Loucy (cell line): ENCODE measurements at regions not wholly inside any gene's neighbourhood (a gene's known extent, or its start where the extent isn't known, plus 50 kb on each side); places are given as distances from the start of the nearest gene placed in this dataset.

ENCODE experiments used
- CTCF ChIP-seq: fragments of 200-600 bp; sonication (generic); conservative IDR thresholded peaks from 2 replicates; pipeline ENCODE4 v1.5.1; 2014; ENCODE audit warnings: mild to moderate bottlenecking, antibody characterized with exemption, low read length
- EZH2phosphoT487 ChIP-seq: fragments of 200-600 bp; IDR thresholded peaks from 2 replicates; pipeline ENCODE4 v1.6.1; 2018; ENCODE audit warnings: antibody characterized with exemption, mild to moderate bottlenecking, moderate library complexity, borderline replicate concordance

- TF ChIP-seq CTCF = no peak
- no peak for TF ChIP-seq EZH2phosphoT487
These were observed 168.6 kb downstream of the C7orf25 start for GRCh38 chr7:42743077-42743858.
